A673 (cell line): ENCODE measurements at regions not wholly inside any gene's neighbourhood (a gene's known extent, or its start where the extent isn't known, plus 50 kb on each side); places are given as distances from the start of the nearest gene placed in this dataset.

Source experiments
- BruUV-seq: library from RNA; stranded (reverse); fragments of 400-500 nt; replicated peaks from 2 replicates; lab custom pipeline; 2021; lab: Mats Ljungman, UMichigan
- CTCF ChIA-PET: fragments of 300-600 bp; sonication (Branson Sonifier 250); formaldehyde crosslinking; loops from one replicate; lab custom pipeline; 2022; ENCODE audit warnings: antibody characterized with exemption; lab: Charles Lee
- POLR2A ChIA-PET: fragments of 300-600 bp; sonication (Branson Sonifier 250); formaldehyde crosslinking; loops from one replicate; lab custom pipeline; 2022; ENCODE audit warnings: antibody characterized with exemption; ENCODE audit not compliant: low non-redundant PET; lab: Charles Lee
- DNase-seq: peaks from one replicate; pipeline ENCODE4 v3.0.0-alpha.2; 2015; ENCODE audit warnings: low spot score
- H3K27ac ChIP-seq: fragments of 200-600 bp; sonication (generic); 2 replicates; pipeline ENCODE4 v1.5.1; 2016; ENCODE audit warnings: mixed run types, low read depth, mild to moderate bottlenecking, mixed read lengths, antibody characterized with exemption, low read length; ENCODE audit not compliant: poor library complexity, severe bottlenecking
- H3K27me3 ChIP-seq: fragments of 200-600 bp; sonication (generic); replicated peaks from 2 replicates; pipeline ENCODE4 v1.6.1; 2017; ENCODE audit warnings: mixed run types, low read depth, mild to moderate bottlenecking, mixed read lengths, antibody characterized with exemption, low read length; ENCODE audit not compliant: insufficient read depth, poor library complexity
- H3K36me3 ChIP-seq: fragments of 200-600 bp; sonication (generic); 2 replicates; pipeline ENCODE4 v1.6.1; 2016; ENCODE audit warnings: mixed run types, mild to moderate bottlenecking, mixed read lengths, antibody characterized with exemption, low read length; ENCODE audit not compliant: insufficient read depth, poor library complexity, severe bottlenecking
- H3K4me1 ChIP-seq: fragments of 200-600 bp; sonication (generic); 2 replicates; pipeline ENCODE4 v1.6.1; 2017; ENCODE audit warnings: mixed run types, mild to moderate bottlenecking, mixed read lengths, antibody characterized with exemption, low read length; ENCODE audit not compliant: insufficient read depth, poor library complexity, severe bottlenecking
- H3K4me3 ChIP-seq: fragments of 200-600 bp; sonication (generic); 2 replicates; pipeline ENCODE4 v1.5.1; 2016; ENCODE audit warnings: low read depth, mixed run types, mild to moderate bottlenecking, mixed read lengths, low read length; ENCODE audit not compliant: poor library complexity, severe bottlenecking
- H3K9me3 ChIP-seq: fragments of 200-600 bp; sonication (generic); 2 replicates; pipeline ENCODE4 v1.6.1; 2016; ENCODE audit warnings: mixed run types, low read depth, mild to moderate bottlenecking, mixed read lengths, antibody characterized with exemption, low read length; ENCODE audit not compliant: poor library complexity, severe bottlenecking
- EZH2 ChIP-seq: fragments of 200-600 bp; sonication (generic); IDR thresholded peaks from 2 replicates; pipeline ENCODE4 v1.6.1; 2017; ENCODE audit warnings: borderline replicate concordance, low read depth, mild to moderate bottlenecking, mixed read lengths, antibody characterized with exemption, low read length; ENCODE audit not compliant: poor library complexity, severe bottlenecking
- intact Hi-C: fragments of 100-400 bp; cut with micrococcal nuclease; formaldehyde crosslinking; loops from one replicate; pipeline ENCODE4 v1.10.0; 2022; ENCODE audit not compliant: unreplicated experiment
- TF ChIP-seq, protein P1 (sequence below): fragments of 300-800, 200-600 bp; sonication (generic); conservative IDR thresholded peaks from 2 replicates; pipeline ENCODE4 v1.5.1; 2017; ENCODE audit warnings: low read depth, mild to moderate bottlenecking, antibody characterized with exemption, low read length, moderate library complexity, mixed read lengths

DNA sequence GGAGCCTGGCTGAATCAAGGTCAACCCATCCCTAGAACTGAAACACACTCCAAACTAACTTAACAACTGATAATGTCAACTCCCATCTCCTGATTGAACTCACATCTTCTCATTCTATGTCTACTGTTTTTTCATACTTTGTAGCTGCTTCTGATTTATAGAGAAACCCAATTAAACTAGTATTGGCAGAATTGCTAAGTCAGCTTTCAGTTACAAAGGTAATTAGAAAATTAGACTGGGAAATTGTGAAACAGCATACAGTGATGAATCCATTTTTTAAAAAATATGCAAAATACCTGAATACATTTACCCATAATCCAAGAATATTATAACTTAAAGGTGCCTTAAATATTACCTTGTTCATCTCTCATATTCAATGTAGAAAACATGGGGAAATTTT lies 535.2 kb upstream of the CLINT1 start:
- ChIA-PET CTCF (no interaction called here), POLR2A (no interaction called here)
- no peak for DNase-seq
- Histone ChIP-seq H3K9me3 (no peaks in the 10 kb centered on the region), H3K27me3 (no peaks in the 10 kb centered on the region), H3K27ac (no peak overlapping the region), H3K4me1 (no peaks in the 10 kb centered on the region), H3K36me3 (no peaks in the 10 kb centered on the region), H3K4me3 (no peak overlapping the region)
- no TSS peak for BruUV-seq
- no peak for TF ChIP-seq EZH2
- TF ChIP-seq, protein P1, sequence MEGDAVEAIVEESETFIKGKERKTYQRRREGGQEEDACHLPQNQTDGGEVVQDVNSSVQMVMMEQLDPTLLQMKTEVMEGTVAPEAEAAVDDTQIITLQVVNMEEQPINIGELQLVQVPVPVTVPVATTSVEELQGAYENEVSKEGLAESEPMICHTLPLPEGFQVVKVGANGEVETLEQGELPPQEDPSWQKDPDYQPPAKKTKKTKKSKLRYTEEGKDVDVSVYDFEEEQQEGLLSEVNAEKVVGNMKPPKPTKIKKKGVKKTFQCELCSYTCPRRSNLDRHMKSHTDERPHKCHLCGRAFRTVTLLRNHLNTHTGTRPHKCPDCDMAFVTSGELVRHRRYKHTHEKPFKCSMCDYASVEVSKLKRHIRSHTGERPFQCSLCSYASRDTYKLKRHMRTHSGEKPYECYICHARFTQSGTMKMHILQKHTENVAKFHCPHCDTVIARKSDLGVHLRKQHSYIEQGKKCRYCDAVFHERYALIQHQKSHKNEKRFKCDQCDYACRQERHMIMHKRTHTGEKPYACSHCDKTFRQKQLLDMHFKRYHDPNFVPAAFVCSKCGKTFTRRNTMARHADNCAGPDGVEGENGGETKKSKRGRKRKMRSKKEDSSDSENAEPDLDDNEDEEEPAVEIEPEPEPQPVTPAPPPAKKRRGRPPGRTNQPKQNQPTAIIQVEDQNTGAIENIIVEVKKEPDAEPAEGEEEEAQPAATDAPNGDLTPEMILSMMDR = no peak
- intact Hi-C loops = no loop called here

DNA sequence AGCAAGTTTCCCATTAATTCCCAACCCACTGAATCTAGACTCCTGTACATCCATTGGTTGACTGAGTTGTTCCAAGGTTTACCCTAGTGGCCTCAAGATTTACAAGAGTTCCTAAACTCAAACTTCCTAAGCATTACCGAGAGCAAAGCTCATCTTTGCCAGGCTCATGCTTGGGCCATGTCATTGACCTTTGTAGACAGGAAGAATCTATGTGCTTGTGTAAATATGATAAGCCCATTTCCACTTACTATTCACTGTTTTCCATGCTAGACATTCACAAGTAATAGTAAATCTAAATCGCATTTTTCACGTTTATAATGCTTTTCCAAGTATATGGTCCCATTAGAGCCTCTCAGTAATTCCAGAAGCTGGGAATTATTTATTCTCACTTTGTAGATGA lies 534.5 kb upstream of the CLINT1 start:
- H3K27me3 ChIP-seq = no peaks in the 10 kb centered on the region
- H3K4me1 ChIP-seq = no peaks in the 10 kb centered on the region
- no peak for DNase-seq
- H3K4me3 ChIP-seq = no peak overlapping the region
- TF ChIP-seq EZH2 = no peak
- TF ChIP-seq, protein P1 = no peak
- ChIA-PET CTCF (no interaction called here), POLR2A (no interaction called here)
- no peaks in the 10 kb centered on the region for H3K36me3 ChIP-seq
- BruUV-seq = no TSS peak
- intact Hi-C loops = no loop called here
- no peaks in the 10 kb centered on the region for H3K9me3 ChIP-seq
- H3K27ac ChIP-seq = no peak overlapping the region

DNA sequence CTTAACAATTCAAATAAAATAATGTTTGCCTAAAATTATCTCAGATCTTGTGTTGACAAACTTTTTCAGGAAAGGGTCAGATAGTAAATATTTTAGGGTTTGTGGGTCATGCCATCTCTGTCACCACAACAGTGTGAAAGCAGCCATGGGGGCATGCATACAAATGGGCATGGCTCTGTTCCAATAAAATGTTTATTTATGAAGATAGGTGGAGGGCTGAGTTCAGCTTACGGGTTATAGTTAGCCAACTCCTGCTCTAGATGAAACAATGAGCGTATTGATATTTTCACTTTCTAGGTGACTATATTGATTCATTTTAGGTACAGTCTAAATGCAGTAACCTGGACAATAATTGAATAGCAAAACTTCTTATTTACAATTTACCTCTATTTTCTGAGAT lies 533.8 kb upstream of the CLINT1 start:
- Histone ChIP-seq H3K4me1 (no peaks in the 10 kb centered on the region), H3K27me3 (no peaks in the 10 kb centered on the region), H3K27ac (no peak overlapping the region), H3K9me3 (no peaks in the 10 kb centered on the region), H3K36me3 (no peaks in the 10 kb centered on the region), H3K4me3 (no peak overlapping the region)
- ChIA-PET POLR2A (no interaction called here), CTCF (no interaction called here)
- intact Hi-C loops = no loop called here
- TF ChIP-seq, protein P1 = no peak
- TF ChIP-seq EZH2 = no peak
- DNase-seq = no peak
- no TSS peak for BruUV-seq
